ENCODE measurements at regions not wholly inside any gene's neighbourhood (a gene's known extent, or its start where the extent isn't known, plus 50 kb on each side); places are given as distances from the start of the nearest gene placed in this dataset.

- Histone ChIP-seq H3K27ac (ENCODE audit: low read length) (no peak overlapping the region), H3K9me3 (no peaks in the 10 kb centered on the region), H3K4me3 (ENCODE audit: control insufficient read depth in 1 of 2, extremely low read depth in 1 of 2, low read length in 1 of 2) (no peak overlapping the region), H3K27me3 (replicated peaks in 1 of 2; ENCODE audit: control insufficient read depth in 2 of 2, extremely low read depth in 1 of 2, insufficient read depth in 2 of 2, low read length in 1 of 2) (peaks cover 0 to 4% of the 10 kb centered on the region in 2 experiments), H3K36me3 (ENCODE audit: control insufficient read depth in 2 of 2, extremely low read depth in 1 of 2, insufficient read depth in 1 of 2, low read length in 1 of 2) (no peaks in the 10 kb centered on the region), H3K4me1 (ENCODE audit: control insufficient read depth in 1 of 2, extremely low read depth in 1 of 2, insufficient read depth in 2 of 2, low read length in 2 of 2) (no peaks in the 10 kb centered on the region)
- no peak for DNase-seq
- POLR2A ChIA-PET = no interaction called here
- Mint-ChIP-seq H3K36me3 (no peaks in the 10 kb centered on the region), H3K4me1 (no peaks in the 10 kb centered on the region), H3K27me3 (peaks cover 4 to 7% of the 10 kb centered on the region in 2 donors), H3K4me3 (no peak overlapping the region), H3K27ac (no peak overlapping the region), H3K9me3 (no peaks in the 10 kb centered on the region)
- no peak for ATAC-seq (replicated peaks in 1 of 4)
- CTCF ChIA-PET = interaction anchor here in 1 of 2 donors (1.0 kb wide), 1 partner anchor 8 kb away, joined by 3 read pairs; no protein-coding TSS in a partner anchor
Measured at GRCh38 chr14:49489341-49489740, 96.8 kb downstream of the RPS29 start.

GRCh38 chr14:49487238-49487637 lies 98.9 kb downstream of the RPS29 start:
- CTCF ChIA-PET = no interaction called here
- H3K4me3 ChIP-seq (ENCODE audit: control insufficient read depth in 1 of 2, extremely low read depth in 1 of 2, low read length in 1 of 2) = no peak overlapping the region
- Mint-ChIP-seq H3K27ac (no peak overlapping the region), H3K36me3 (no peaks in the 10 kb centered on the region), H3K4me1 (peaks cover 0 to 6% (median 0%) of the 10 kb centered on the region in 3 donors), H3K9me3 (no peaks in the 10 kb centered on the region), H3K4me3 (no peak overlapping the region), H3K27me3 (peaks cover 7 to 9% of the 10 kb centered on the region in 2 donors)
- no peak overlapping the region for H3K27ac ChIP-seq (ENCODE audit: low read length)
- DNase-seq = no peak
- H3K27me3 ChIP-seq (replicated peaks in 1 of 2; ENCODE audit: control insufficient read depth in 2 of 2, extremely low read depth in 1 of 2, insufficient read depth in 2 of 2, low read length in 1 of 2) = no peaks in the 10 kb centered on the region
- no peaks in the 10 kb centered on the region for H3K4me1 ChIP-seq (ENCODE audit: control insufficient read depth in 1 of 2, extremely low read depth in 1 of 2, insufficient read depth in 2 of 2, low read length in 2 of 2)
- H3K9me3 ChIP-seq = no peaks in the 10 kb centered on the region
- no peak for ATAC-seq (replicated peaks in 1 of 4)
- POLR2A ChIA-PET = no interaction called here
- no peaks in the 10 kb centered on the region for H3K36me3 ChIP-seq (ENCODE audit: control insufficient read depth in 2 of 2, extremely low read depth in 1 of 2, insufficient read depth in 1 of 2, low read length in 1 of 2)

- no peak for DNase-seq
- WGBS (ENCODE audit: insufficient coverage) = 83% methylated on average over 1 of the region's 3 CpGs
- Histone ChIP-seq H3K36me3 (ENCODE audit: control insufficient read depth in 2 of 2, extremely low read depth in 1 of 2, insufficient read depth in 1 of 2, low read length in 1 of 2) (no peaks in the 10 kb centered on the region), H3K27me3 (replicated peaks in 1 of 2; ENCODE audit: control insufficient read depth in 2 of 2, extremely low read depth in 1 of 2, insufficient read depth in 2 of 2, low read length in 1 of 2) (no peaks in the 10 kb centered on the region), H3K4me1 (ENCODE audit: control insufficient read depth in 1 of 2, extremely low read depth in 1 of 2, insufficient read depth in 2 of 2, low read length in 2 of 2) (no peaks in the 10 kb centered on the region), H3K9me3 (no peaks in the 10 kb centered on the region), H3K4me3 (ENCODE audit: control insufficient read depth in 1 of 2, extremely low read depth in 1 of 2, low read length in 1 of 2) (no peak overlapping the region), H3K27ac (ENCODE audit: low read length) (no peak overlapping the region)
- ChIA-PET CTCF (interaction anchor here (0.6 to 1.8 kb wide), 2 partner anchors 24 to 348 kb away, joined by 3 to 6 read pairs; no protein-coding TSS in a partner anchor), POLR2A (no interaction called here)
- Mint-ChIP-seq H3K9me3 (peaks cover 0 to 9% (median 6%) of the 10 kb centered on the region in 3 donors), H3K4me3 (no peak overlapping the region), H3K36me3 (no peaks in the 10 kb centered on the region), H3K4me1 (peaks cover 0 to 6% (median 0%) of the 10 kb centered on the region in 3 donors), H3K27me3 (peaks cover 7 to 9% of the 10 kb centered on the region in 2 donors), H3K27ac (no peak overlapping the region)
- ATAC-seq (replicated peaks in 1 of 4) = no peak
Measured at GRCh38 chr14:49485290-49485689, 100.9 kb downstream of the RPS29 start.

GRCh38 chr14:49484180-49484579 lies 102.0 kb downstream of the RPS29 start:
- CTCF ChIA-PET = interaction anchor here in 1 of 2 donors (1.8 kb wide), 1 partner anchor 23 kb away, joined by 6 read pairs; no protein-coding TSS in a partner anchor
- H3K27me3 Mint-ChIP-seq = peaks cover 4 to 9% of the 10 kb centered on the region in 2 donors
- Histone ChIP-seq H3K4me1 (ENCODE audit: control insufficient read depth in 1 of 2, extremely low read depth in 1 of 2, insufficient read depth in 2 of 2, low read length in 2 of 2) (no peaks in the 10 kb centered on the region), H3K4me3 (ENCODE audit: control insufficient read depth in 1 of 2, extremely low read depth in 1 of 2, low read length in 1 of 2) (no peak overlapping the region), H3K9me3 (no peaks in the 10 kb centered on the region), H3K27me3 (replicated peaks in 1 of 2; ENCODE audit: control insufficient read depth in 2 of 2, extremely low read depth in 1 of 2, insufficient read depth in 2 of 2, low read length in 1 of 2) (no peaks in the 10 kb centered on the region), H3K27ac (ENCODE audit: low read length) (no peak overlapping the region), H3K36me3 (ENCODE audit: control insufficient read depth in 2 of 2, extremely low read depth in 1 of 2, insufficient read depth in 1 of 2, low read length in 1 of 2) (no peaks in the 10 kb centered on the region)
- whole genome bisulfite sequencing (ENCODE audit: insufficient coverage) = no CpG with 5 or more reads among the region's 2 CpGs
- POLR2A ChIA-PET = no interaction called here
- peaks cover 0 to 9% (median 6%) of the 10 kb centered on the region in 3 donors for H3K9me3 Mint-ChIP-seq
- no peak for ATAC-seq (replicated peaks in 1 of 4)
- no peaks in the 10 kb centered on the region for H3K36me3 Mint-ChIP-seq
- H3K4me1 Mint-ChIP-seq = peaks cover 0 to 6% (median 0%) of the 10 kb centered on the region in 3 donors
- no peak for DNase-seq
- H3K27ac Mint-ChIP-seq = no peak overlapping the region
- H3K4me3 Mint-ChIP-seq = no peak overlapping the region

- Mint-ChIP-seq H3K36me3 (no peaks in the 10 kb centered on the region), H3K4me3 (no peak overlapping the region), H3K27ac (no peak overlapping the region), H3K27me3 (peaks cover 4 to 9% of the 10 kb centered on the region in 2 donors), H3K4me1 (peaks cover 0 to 6% (median 0%) of the 10 kb centered on the region in 3 donors), H3K9me3 (peaks cover 0 to 9% (median 6%) of the 10 kb centered on the region in 3 donors)
- no peaks in the 10 kb centered on the region for H3K36me3 ChIP-seq (ENCODE audit: control insufficient read depth in 2 of 2, extremely low read depth in 1 of 2, insufficient read depth in 1 of 2, low read length in 1 of 2)
- H3K4me1 ChIP-seq (ENCODE audit: control insufficient read depth in 1 of 2, extremely low read depth in 1 of 2, insufficient read depth in 2 of 2, low read length in 2 of 2) = no peaks in the 10 kb centered on the region
- H3K27ac ChIP-seq (ENCODE audit: low read length) = no peak overlapping the region
- H3K4me3 ChIP-seq (ENCODE audit: control insufficient read depth in 1 of 2, extremely low read depth in 1 of 2, low read length in 1 of 2) = no peak overlapping the region
- no peaks in the 10 kb centered on the region for H3K27me3 ChIP-seq (replicated peaks in 1 of 2; ENCODE audit: control insufficient read depth in 2 of 2, extremely low read depth in 1 of 2, insufficient read depth in 2 of 2, low read length in 1 of 2)
- no peaks in the 10 kb centered on the region for H3K9me3 ChIP-seq
- DNase-seq = no peak
- POLR2A ChIA-PET = no interaction called here
- no peak for ATAC-seq (replicated peaks in 1 of 4)
- WGBS (ENCODE audit: insufficient coverage) = 0% methylated on average over 1 of the region's 1 CpG
- CTCF ChIA-PET = no interaction called here
Measured at GRCh38 chr14:49483268-49483667, 102.9 kb downstream of the RPS29 start.

- H3K9me3 Mint-ChIP-seq = peaks cover 0 to 9% (median 6%) of the 10 kb centered on the region in 3 donors
- Histone ChIP-seq H3K27ac (ENCODE audit: low read length) (no peak overlapping the region), H3K4me3 (ENCODE audit: control insufficient read depth in 1 of 2, extremely low read depth in 1 of 2, low read length in 1 of 2) (no peak overlapping the region), H3K9me3 (no peaks in the 10 kb centered on the region), H3K36me3 (ENCODE audit: control insufficient read depth in 2 of 2, extremely low read depth in 1 of 2, insufficient read depth in 1 of 2, low read length in 1 of 2) (no peaks in the 10 kb centered on the region), H3K27me3 (replicated peaks in 1 of 2; ENCODE audit: control insufficient read depth in 2 of 2, extremely low read depth in 1 of 2, insufficient read depth in 2 of 2, low read length in 1 of 2) (no peaks in the 10 kb centered on the region), H3K4me1 (ENCODE audit: control insufficient read depth in 1 of 2, extremely low read depth in 1 of 2, insufficient read depth in 2 of 2, low read length in 2 of 2) (no peaks in the 10 kb centered on the region)
- CTCF ChIA-PET = no interaction called here
- no peaks in the 10 kb centered on the region for H3K36me3 Mint-ChIP-seq
- no peak overlapping the region for H3K27ac Mint-ChIP-seq
- H3K4me3 Mint-ChIP-seq = no peak overlapping the region
- H3K27me3 Mint-ChIP-seq = peaks cover 3 to 9% of the 10 kb centered on the region in 2 donors
- POLR2A ChIA-PET = no interaction called here
- ATAC-seq (replicated peaks in 1 of 4) (no peak), DNase-seq (no peak)
- H3K4me1 Mint-ChIP-seq = peaks cover 0 to 6% (median 0%) of the 10 kb centered on the region in 3 donors
Measured at GRCh38 chr14:49480979-49481498, 105.1 kb downstream of the RPS29 start.
